SJCRH30 (cell line): ENCODE measurements at regions not wholly inside any gene's neighbourhood (a gene's known extent, or its start where the extent isn't known, plus 50 kb on each side); places are given as distances from the start of the nearest gene placed in this dataset.
"Not testable (repeated sequence)": the region's sequence is repeated elsewhere in the genome, so short reads cannot be mapped to it uniquely, and the experiment has no call there.

ENCODE experiments used
- DNase-seq, 2 experiments: peaks; one replicate each; pipeline ENCODE4 v3.0.0-alpha.2; 2015 to 2020
- H3K27ac ChIP-seq: fragments of 250-450 bp; sonication (Bioruptor Pico); 2 replicates; pipeline ENCODE4 v1.5.1; 2020; ENCODE audit warnings: mild to moderate bottlenecking, moderate library complexity
- H3K27me3 ChIP-seq: fragments of 250-450 bp; sonication (Bioruptor Pico); 2 replicates; pipeline ENCODE4 v1.5.1; 2020; ENCODE audit warnings: mild to moderate bottlenecking, moderate library complexity
- H3K36me3 ChIP-seq: fragments of 250-450 bp; sonication (Bioruptor Pico); 2 replicates; pipeline ENCODE4 v1.5.1; 2020; ENCODE audit warnings: mild to moderate bottlenecking, moderate library complexity
- H3K4me1 ChIP-seq: fragments of 250-450 bp; sonication (Bioruptor Pico); 2 replicates; pipeline ENCODE4 v1.5.1; 2020; ENCODE audit warnings: mild to moderate bottlenecking, moderate library complexity
- H3K4me3 ChIP-seq: fragments of 250-450 bp; sonication (Bioruptor Pico); 2 replicates; pipeline ENCODE4 v1.5.1; 2020; ENCODE audit warnings: mild to moderate bottlenecking, moderate library complexity
- H3K9me3 ChIP-seq: fragments of 250-450 bp; sonication (Bioruptor Pico); replicated peaks from 2 replicates; pipeline ENCODE4 v1.5.1; 2020; ENCODE audit warnings: mild to moderate bottlenecking, moderate library complexity

DNA sequence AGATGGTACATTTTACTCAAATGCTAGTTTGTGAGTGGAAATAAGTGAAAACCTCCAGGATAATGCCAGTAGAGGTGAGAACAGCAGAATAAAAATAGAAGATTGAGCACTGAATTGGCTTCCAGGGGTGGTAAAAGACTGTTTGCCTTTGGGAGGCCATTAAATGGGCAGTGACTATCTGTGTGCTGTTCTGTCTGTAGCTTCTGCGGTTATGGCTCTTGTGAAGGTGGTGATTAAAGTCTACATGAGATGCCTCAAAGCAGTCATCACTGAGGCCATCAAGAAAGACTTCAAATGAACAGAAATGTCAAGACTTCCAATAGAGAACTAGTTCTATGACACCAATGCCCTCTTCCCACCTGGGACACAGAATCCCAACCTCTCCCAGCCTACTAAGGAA lies 108.8 kb downstream of the EFHB start:
- Histone ChIP-seq H3K27ac (no peak overlapping the region), H3K27me3 (no peaks in the 10 kb centered on the region), H3K4me3 (no peak overlapping the region), H3K9me3 (no peaks in the 10 kb centered on the region), H3K4me1 (no peaks in the 10 kb centered on the region), H3K36me3 (no peaks in the 10 kb centered on the region)
- DNase-seq = no peak

DNA sequence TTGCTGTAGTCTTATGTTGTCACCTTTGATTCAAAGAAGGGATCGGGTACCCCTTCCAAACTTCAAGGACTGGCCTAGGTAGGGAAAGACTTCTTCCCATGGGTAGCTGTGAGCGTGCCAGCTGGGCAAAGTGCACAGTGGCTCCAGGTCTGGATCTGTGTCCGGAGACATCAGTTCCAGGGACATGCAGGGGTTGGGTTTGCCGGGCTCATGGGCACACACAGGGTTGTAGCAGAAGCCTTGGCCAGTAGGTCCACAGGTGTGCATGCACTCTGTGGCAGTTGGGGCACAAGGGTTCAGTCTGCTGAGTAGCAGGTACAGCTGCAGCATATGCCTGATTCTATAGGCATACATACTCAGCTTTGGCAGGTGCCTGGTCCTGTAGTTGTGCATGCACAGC lies 111.2 kb downstream of the EFHB start:
- H3K4me3 ChIP-seq = no peak overlapping the region
- H3K27ac ChIP-seq = no peak overlapping the region
- DNase-seq = no peak
- H3K27me3 ChIP-seq = no peaks in the 10 kb centered on the region
- H3K9me3 ChIP-seq = no peaks in the 10 kb centered on the region
- no peaks in the 10 kb centered on the region for H3K36me3 ChIP-seq
- H3K4me1 ChIP-seq = no peaks in the 10 kb centered on the region

DNA sequence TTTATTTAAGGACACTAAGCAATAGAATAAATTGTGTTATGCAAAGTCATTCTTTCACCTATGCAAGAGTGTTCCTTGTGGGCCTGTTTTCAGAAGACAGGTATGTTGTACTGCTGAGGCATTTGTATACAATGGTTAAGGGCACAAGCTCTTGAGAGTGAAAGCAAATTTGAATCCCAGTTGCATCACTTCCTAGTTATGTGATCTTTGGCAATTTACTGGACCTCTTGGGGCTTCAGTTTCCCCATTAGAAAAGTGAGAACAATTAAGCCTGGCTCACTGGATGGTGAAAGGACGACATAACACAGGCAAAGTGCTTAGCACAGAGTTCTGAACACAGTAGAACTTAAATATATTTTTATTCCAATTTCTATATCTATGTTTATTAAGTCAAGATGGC lies 117.4 kb downstream of the EFHB start:
- H3K27me3 ChIP-seq = no peaks in the 10 kb centered on the region
- no peak overlapping the region for H3K27ac ChIP-seq
- no peaks in the 10 kb centered on the region for H3K9me3 ChIP-seq
- DNase-seq = no peak
- no peak overlapping the region for H3K4me3 ChIP-seq
- no peaks in the 10 kb centered on the region for H3K36me3 ChIP-seq
- H3K4me1 ChIP-seq = no peaks in the 10 kb centered on the region

DNA sequence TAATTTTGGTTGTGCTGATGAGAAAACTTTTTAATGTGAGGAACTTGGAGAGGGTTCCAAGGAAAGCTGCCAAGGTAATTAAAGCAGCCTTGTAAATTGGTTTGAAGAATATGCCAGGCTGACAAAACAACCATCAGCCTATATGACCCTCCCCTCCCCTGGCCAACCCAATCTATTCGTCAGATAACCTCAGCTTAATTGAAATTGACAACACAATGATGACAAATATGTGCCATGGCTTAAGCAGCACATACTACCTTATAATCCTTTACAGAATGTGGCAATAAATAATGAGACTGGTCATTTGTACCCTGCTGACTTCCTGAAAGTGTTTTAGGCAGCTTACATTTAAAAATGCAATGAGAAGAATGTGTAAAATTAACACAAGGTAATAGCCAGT lies 118.2 kb downstream of the EFHB start:
- Histone ChIP-seq H3K9me3 (no peaks in the 10 kb centered on the region), H3K27me3 (no peaks in the 10 kb centered on the region), H3K4me3 (no peak overlapping the region), H3K4me1 (no peaks in the 10 kb centered on the region), H3K36me3 (no peaks in the 10 kb centered on the region), H3K27ac (no peak overlapping the region)
- DNase-seq = no peak

DNA sequence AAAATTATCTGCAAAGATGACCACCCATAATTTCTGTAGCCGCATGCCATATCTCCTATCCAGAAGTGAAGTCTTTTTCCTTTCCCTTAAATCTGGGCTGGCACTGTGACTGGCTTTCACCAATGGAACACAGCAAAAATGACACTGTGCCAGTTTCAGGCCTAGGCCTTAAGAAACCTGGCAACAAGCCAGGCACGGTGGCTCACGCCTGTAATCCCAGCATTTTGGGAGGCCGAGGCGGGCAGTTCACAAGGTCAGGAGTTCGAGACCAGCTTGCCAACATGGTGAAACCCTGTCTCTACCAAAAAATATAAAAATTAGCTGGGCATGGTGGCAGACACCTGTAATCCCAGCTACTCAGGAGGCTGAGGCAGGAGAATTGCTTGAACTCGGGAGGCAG lies 120.3 kb downstream of the EFHB start:
- not testable (repeated sequence) for H3K4me1 ChIP-seq, H3K9me3 ChIP-seq, DNase-seq, H3K27ac ChIP-seq, H3K27me3 ChIP-seq, H3K4me3 ChIP-seq, H3K36me3 ChIP-seq

GRCh38 chr3:19811689-19812088 lies 122.3 kb downstream of the EFHB start:
- H3K4me3 ChIP-seq = no peak overlapping the region
- no peaks in the 10 kb centered on the region for H3K4me1 ChIP-seq
- no peak overlapping the region for H3K27ac ChIP-seq
- no peaks in the 10 kb centered on the region for H3K27me3 ChIP-seq
- no peaks in the 10 kb centered on the region for H3K9me3 ChIP-seq
- no peak for DNase-seq
- no peaks in the 10 kb centered on the region for H3K36me3 ChIP-seq

GRCh38 chr3:19808834-19809233 lies 125.2 kb downstream of the EFHB start:
- Histone ChIP-seq H3K27me3 (no peaks in the 10 kb centered on the region), H3K4me1 (no peaks in the 10 kb centered on the region), H3K4me3 (no peak overlapping the region), H3K9me3 (no peaks in the 10 kb centered on the region), H3K36me3 (no peaks in the 10 kb centered on the region), H3K27ac (no peak overlapping the region)
- DNase-seq = no peak

DNA sequence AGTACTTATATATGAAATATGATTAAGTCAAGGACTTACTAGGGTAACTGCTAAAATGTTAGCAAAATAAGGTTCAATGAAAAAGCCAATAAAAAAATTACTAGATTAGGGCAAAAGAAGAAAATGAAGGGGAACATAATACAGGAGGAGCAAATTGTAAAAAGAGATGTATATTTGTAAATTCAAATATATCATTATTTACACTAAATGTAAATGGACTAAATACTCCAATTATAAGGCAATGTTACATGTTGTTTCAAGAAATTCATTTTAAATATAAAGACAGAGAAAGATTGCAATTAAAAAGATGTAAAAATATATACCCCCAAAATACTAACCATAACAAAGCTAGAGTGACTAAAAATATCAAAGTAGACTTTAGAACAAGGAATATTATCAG lies 134.1 kb downstream of the EFHB start:
- no peak overlapping the region for H3K27ac ChIP-seq
- no peaks in the 10 kb centered on the region for H3K27me3 ChIP-seq
- H3K4me3 ChIP-seq = no peak overlapping the region
- no peak for DNase-seq
- no peaks in the 10 kb centered on the region for H3K9me3 ChIP-seq
- H3K4me1 ChIP-seq = no peaks in the 10 kb centered on the region
- no peaks in the 10 kb centered on the region for H3K36me3 ChIP-seq

GRCh38 chr3:19799115-19799514 lies 134.9 kb downstream of the EFHB start:
- Histone ChIP-seq H3K27ac (no peak overlapping the region), H3K4me1 (no peaks in the 10 kb centered on the region), H3K9me3 (no peaks in the 10 kb centered on the region), H3K4me3 (no peak overlapping the region), H3K36me3 (no peaks in the 10 kb centered on the region), H3K27me3 (no peaks in the 10 kb centered on the region)
- no peak for DNase-seq

GRCh38 chr3:19798324-19798723 lies 135.7 kb downstream of the EFHB start:
- H3K9me3 ChIP-seq = no peaks in the 10 kb centered on the region

DNA sequence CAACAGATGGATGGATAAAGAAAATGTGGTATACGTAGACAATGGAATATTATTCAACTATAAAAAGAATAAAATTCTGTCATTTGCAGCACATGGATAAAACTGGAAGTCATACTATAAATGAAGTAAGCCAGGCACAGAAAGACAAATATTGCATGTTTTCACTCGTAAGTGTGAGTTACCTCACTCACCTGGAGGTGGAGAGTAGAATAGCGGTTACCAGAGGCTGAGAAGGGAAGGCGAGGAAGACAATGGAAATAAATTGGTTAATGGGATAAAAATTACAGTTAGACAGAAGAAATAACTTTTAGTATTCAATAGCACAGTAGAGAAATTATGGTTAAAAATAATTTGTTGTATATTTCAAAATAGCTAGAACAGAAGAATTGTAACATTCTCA lies 141.6 kb downstream of the EFHB start:
- no peaks in the 10 kb centered on the region for H3K9me3 ChIP-seq
- DNase-seq = no peak
- H3K4me1 ChIP-seq = no peaks in the 10 kb centered on the region
- H3K27me3 ChIP-seq = no peaks in the 10 kb centered on the region
- no peak overlapping the region for H3K27ac ChIP-seq
- no peak overlapping the region for H3K4me3 ChIP-seq
- no peaks in the 10 kb centered on the region for H3K36me3 ChIP-seq

More at GRCh38 chr3:19798324-19798723, 135.7 kb downstream of the EFHB start:
- Histone ChIP-seq H3K4me1 (no peaks in the 10 kb centered on the region), H3K4me3 (no peak overlapping the region), H3K27me3 (no peaks in the 10 kb centered on the region), H3K36me3 (no peaks in the 10 kb centered on the region), H3K27ac (no peak overlapping the region)
- no peak for DNase-seq

DNA sequence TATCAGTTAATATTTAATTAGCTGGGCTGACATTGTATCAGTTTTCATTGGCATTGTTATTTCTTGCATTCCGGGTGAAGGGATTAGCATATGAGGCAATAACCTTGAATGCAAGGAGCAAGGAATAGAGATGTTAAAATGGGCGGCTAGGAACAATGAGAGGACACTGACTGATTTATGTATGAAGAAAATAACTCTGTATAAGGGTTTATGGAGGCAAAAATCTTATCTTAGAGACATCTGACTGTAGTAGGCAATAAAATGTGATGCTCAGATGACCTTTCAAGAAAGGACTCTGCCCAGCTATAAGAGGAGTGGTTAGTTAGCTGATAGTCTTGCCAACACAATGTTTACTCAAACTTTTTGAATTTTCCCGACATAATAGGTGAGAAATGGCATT lies 158.3 kb downstream of the EFHB start:
- Histone ChIP-seq H3K4me1 (no peaks in the 10 kb centered on the region), H3K27ac (no peak overlapping the region)
- DNase-seq = no peak

GRCh38 chr3:19769694-19770093 lies 164.3 kb downstream of the EFHB start:
- Histone ChIP-seq H3K27ac (no peak overlapping the region), H3K9me3 (no peaks in the 10 kb centered on the region), H3K4me1 (no peaks in the 10 kb centered on the region), H3K4me3 (no peak overlapping the region), H3K36me3 (no peaks in the 10 kb centered on the region), H3K27me3 (no peaks in the 10 kb centered on the region)
- no peak for DNase-seq

More for the DNA sequence above, 158.3 kb downstream of the EFHB start:
- Histone ChIP-seq H3K27me3 (no peaks in the 10 kb centered on the region), H3K36me3 (no peaks in the 10 kb centered on the region), H3K9me3 (no peaks in the 10 kb centered on the region), H3K4me3 (no peak overlapping the region)

DNA sequence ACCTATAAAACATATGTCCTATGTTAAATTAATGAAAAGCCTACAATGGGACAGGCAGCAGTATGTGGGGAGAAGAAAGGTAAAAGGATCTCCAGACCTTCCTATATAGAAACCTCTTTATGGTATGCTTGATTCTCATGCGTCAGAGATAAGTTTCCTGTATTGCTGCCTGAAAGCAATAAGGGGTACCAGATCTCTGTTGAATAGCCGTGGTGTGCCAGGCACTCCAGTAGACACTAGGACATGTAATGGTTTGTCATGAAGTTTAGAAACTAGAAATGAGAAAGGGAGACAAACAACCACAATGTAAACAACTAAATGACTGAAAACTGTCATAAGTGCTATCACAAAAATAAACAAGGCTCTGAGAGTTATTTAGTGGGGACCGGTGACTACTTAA lies 168.1 kb downstream of the EFHB start:
- H3K4me3 ChIP-seq = no peak overlapping the region
- H3K27ac ChIP-seq = no peak overlapping the region
- H3K36me3 ChIP-seq = no peaks in the 10 kb centered on the region
- no peaks in the 10 kb centered on the region for H3K9me3 ChIP-seq
- no peaks in the 10 kb centered on the region for H3K4me1 ChIP-seq
- no peak for DNase-seq
- H3K27me3 ChIP-seq = no peaks in the 10 kb centered on the region

DNA sequence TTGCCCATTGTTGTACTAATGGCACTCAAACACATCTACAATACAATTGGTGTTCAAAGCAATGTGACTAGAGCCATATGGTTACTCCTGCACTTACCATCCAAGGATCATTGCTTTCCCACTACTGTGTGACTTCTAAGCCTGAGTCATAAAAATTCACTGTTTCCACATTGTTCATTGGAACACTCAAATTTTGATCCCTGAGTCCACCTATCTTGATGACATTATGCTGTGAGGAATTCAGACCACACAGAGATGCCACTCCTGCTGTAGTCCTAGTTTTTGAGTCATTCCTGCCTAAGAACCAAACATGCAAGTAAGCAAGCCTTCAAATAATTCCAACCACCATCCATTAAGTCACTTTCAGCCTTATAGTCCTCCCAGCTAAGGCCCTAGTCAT lies 176.2 kb downstream of the EFHB start:
- Histone ChIP-seq H3K36me3 (no peaks in the 10 kb centered on the region), H3K27me3 (no peaks in the 10 kb centered on the region), H3K4me1 (no peaks in the 10 kb centered on the region), H3K9me3 (no peaks in the 10 kb centered on the region), H3K4me3 (no peak overlapping the region), H3K27ac (no peak overlapping the region)
- DNase-seq = no peak

DNA sequence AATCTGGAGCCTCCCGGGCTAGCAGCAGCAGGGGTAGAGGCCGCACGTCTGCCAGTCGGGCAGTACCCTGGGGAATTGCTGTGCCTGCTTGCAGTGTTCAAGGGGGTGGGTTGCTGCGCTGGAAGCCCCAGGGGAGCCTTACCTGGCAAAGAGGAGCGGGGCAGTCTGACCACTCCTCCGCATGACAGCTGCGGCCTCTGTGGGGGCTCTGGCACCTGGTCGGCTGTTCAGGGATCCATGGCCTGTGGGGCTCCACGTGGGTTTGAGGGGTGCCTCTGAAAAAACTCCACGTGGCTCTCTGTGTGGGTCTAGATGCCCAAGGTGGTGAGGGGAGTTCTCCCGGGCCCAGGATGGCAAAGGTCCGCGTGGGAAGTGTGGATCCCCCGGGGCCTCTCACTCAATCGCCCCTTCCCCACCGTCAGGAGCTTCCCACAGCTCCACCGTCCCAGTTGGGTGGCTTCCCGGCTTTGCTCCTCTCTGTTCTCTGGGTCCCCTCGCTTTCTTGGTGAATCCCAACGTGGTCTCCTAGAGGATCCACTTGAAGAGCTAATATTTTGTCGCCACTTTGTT lies 184.5 kb downstream of the EFHB start:
- no peak for DNase-seq
- H3K9me3 ChIP-seq = no peaks in the 10 kb centered on the region

More for the DNA sequence above, 184.5 kb downstream of the EFHB start:
- Histone ChIP-seq H3K36me3 (no peaks in the 10 kb centered on the region), H3K27me3 (no peaks in the 10 kb centered on the region), H3K4me3 (no peak overlapping the region), H3K27ac (no peak overlapping the region), H3K4me1 (no peaks in the 10 kb centered on the region)
